ENCODE measurements at regions not wholly inside any gene's neighbourhood (a gene's known extent, or its start where the extent isn't known, plus 50 kb on each side); places are given as distances from the start of the nearest gene placed in this dataset.

DNA sequence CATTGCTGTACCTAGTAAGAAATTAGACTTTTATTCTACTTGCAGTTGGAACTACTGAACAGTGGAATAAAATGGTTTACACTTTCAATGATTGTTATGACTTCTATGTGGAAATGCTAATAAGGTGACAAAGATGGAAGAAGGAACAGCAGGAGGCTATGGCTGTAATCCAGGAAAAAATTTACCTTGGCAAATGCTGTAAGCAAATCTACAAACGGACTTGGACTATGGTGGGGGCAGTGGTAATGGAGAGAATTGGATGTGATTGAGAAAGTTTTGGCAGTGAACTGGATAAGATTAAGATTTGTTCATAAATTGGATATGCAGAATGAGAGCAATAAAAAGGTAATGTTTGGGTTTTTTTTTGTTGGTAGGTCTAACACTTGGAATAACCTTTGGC, 111.0 kb upstream of the ERBB4 start:
- no peaks in the 10 kb centered on the region for H3K36me3 Mint-ChIP-seq
- DNase-seq (no peak), ATAC-seq (no peak)
- H3K27ac Mint-ChIP-seq = no peak overlapping the region
- peaks cover 0 to 9% (median 0%) of the 10 kb centered on the region in 9 donors for H3K9me3 Mint-ChIP-seq
- no peak overlapping the region for H3K4me3 Mint-ChIP-seq
- POLR2A ChIA-PET = no interaction called here
- H3K4me1 Mint-ChIP-seq = no peaks in the 10 kb centered on the region
- peaks cover 2 to 10% (median 4%) of the 10 kb centered on the region in 5 donors for H3K27me3 Mint-ChIP-seq

DNA sequence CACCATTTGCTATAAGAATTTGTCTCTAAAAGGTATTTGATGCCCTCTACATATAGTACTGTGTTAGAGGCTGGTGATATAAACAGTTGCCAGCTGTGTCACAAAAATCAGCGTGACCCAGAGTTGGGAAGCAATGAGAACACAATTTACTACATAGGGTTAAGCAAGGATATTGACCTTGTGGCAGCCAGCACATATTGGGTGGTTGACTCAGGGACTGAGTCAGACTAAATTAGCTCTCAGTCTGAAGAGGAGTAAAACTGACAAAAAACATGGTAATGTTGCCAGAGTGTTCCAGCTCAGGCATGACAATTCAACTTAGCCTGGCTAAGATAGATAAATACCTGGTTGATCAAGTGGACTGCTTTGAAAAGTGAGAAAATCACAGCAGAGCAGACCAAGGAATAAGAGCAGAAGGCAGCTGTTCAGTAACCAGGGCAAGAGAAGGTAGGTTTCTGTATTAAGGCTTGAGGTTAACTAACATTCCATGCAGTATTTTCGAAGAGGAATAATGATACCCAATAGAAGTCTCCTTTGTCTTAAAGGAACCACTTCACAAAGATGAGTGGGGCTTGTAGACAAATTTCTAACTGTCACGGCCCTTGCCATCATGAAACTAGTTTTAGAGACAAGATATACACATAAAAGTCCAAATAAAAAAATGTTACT, 108.2 kb upstream of the ERBB4 start:
- no peak overlapping the region for H3K4me3 Mint-ChIP-seq
- ATAC-seq = no peak
- H3K27me3 Mint-ChIP-seq = peaks cover 2 to 20% (median 7%) of the 10 kb centered on the region in 5 donors
- POLR2A ChIA-PET = no interaction called here
- H3K4me1 Mint-ChIP-seq = no peaks in the 10 kb centered on the region
- no peak for DNase-seq
- H3K36me3 Mint-ChIP-seq = no peaks in the 10 kb centered on the region
- H3K27ac Mint-ChIP-seq = no peak overlapping the region
- H3K9me3 Mint-ChIP-seq = peaks cover 0 to 4% (median 0%) of the 10 kb centered on the region in 9 donors

DNA sequence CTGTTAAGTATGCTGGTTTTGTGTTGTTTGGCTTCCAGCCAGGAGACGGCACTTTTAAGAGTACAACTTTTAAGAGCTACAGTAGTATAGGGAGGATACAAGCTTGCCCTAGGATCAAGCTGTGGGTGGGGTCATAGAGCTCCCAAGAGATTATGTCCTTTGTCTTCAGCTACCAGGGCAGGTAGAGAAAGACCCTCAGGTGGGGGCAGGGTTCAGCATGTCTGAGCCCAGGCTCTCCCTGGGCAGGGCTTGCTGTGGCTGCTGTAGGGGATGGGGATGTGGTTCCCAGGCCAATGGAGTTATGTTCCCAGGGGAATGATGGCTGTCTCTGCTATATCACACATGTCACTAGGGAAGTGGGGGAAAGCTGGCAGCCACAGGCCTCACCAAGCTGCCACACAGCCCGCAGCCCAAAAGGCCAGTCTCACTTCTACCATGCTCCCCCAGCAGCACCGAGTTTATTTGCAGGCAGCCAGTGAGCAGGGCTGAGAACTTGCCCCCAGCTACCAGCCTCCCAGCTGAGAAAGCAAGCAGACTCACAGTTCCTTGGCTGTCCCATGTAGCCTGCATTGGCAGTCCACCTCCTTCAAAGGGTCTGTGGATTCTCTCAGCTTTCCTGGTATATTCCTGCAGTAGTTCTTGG, 105.7 kb upstream of the ERBB4 start:
- no peak overlapping the region for H3K27ac Mint-ChIP-seq
- H3K27me3 Mint-ChIP-seq = peaks cover 2 to 20% (median 7%) of the 10 kb centered on the region in 5 donors
- POLR2A ChIA-PET = no interaction called here
- peaks cover 0 to 4% (median 0%) of the 10 kb centered on the region in 9 donors for H3K9me3 Mint-ChIP-seq
- H3K36me3 Mint-ChIP-seq = no peaks in the 10 kb centered on the region
- no peak overlapping the region for H3K4me3 Mint-ChIP-seq
- DNase-seq (no peak), ATAC-seq (no peak)
- no peaks in the 10 kb centered on the region for H3K4me1 Mint-ChIP-seq

DNA sequence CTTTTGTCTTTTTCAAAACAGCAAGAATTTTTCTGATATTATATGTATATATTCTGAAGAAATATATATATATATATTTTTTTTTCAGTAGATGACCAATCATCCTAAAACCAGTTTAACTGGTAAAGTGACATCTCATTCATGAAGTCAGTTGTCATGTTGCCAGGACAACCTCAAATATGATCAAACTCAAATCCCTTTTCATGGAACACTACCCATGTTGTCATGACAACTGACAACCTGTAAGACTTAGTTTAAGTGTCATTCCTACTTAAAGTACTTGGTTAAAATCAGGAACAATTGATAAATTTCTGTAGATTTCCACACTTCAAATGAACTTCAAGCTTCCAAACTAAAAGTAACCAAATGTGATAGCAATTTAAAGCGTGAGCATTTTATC, 101.8 kb upstream of the ERBB4 start:
- POLR2A ChIA-PET = no interaction called here
- Mint-ChIP-seq H3K27ac (no peak overlapping the region), H3K4me1 (no peaks in the 10 kb centered on the region), H3K27me3 (peaks cover 1 to 17% (median 7%) of the 10 kb centered on the region in 5 donors), H3K36me3 (no peaks in the 10 kb centered on the region), H3K9me3 (peaks cover 0 to 7% (median 1%) of the 10 kb centered on the region in 9 donors), H3K4me3 (no peak overlapping the region)
- no peak for DNase-seq
- no peak for ATAC-seq

DNA sequence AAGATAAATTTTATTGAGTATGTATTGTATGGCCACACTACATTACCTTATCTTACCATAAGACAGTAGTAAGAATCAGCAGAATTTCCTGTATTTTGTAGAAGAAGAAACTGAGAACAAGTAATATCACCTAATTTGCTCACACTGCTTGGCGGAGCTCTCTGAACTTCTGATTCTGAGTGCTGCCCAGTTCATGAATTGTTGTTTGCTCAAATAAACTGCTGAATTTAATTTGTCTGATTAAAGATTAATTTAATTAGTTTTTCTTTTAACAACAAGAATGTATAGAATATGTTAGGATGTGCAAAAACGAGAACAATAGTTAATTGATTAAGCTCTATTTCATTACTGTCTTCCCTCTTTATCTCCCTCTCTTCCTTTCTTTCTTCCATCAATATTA, 100.1 kb upstream of the ERBB4 start:
- DNase-seq = no peak
- Mint-ChIP-seq H3K36me3 (no peaks in the 10 kb centered on the region), H3K9me3 (peaks cover 0 to 7% (median 1%) of the 10 kb centered on the region in 9 donors)

DNA sequence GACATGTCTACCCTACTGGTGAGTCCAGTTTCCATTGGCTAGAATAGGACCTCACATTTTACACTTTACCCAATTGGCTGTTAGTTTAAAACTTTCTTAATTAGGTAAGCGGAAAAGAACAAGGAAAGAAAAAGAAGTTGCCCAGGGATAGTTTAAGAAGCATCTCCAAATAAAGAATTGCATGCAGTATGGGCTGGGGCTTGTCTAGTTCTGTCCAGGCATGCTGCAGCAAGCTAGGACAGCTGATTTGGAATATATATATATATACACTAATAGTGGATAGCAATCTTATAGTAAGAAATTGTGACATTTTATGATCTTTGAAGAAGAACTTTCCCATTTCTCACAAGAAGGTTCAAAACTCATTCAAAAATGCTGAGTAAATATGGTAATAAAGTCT, 90.0 kb upstream of the ERBB4 start:
- Mint-ChIP-seq H3K36me3 (no peaks in the 10 kb centered on the region), H3K27me3 (peaks cover 0 to 4% (median 0%) of the 10 kb centered on the region in 5 donors), H3K4me1 (no peaks in the 10 kb centered on the region), H3K27ac (no peak overlapping the region), H3K9me3 (peaks cover 0 to 18% (median 2%) of the 10 kb centered on the region in 9 donors), H3K4me3 (no peak overlapping the region)
- DNase-seq (no peak), ATAC-seq (no peak)
- POLR2A ChIA-PET = no interaction called here

More for the DNA sequence above, 100.1 kb upstream of the ERBB4 start:
- H3K4me3 Mint-ChIP-seq = no peak overlapping the region
- no peak for ATAC-seq
- no peak overlapping the region for H3K27ac Mint-ChIP-seq
- POLR2A ChIA-PET = no interaction called here
- H3K27me3 Mint-ChIP-seq = peaks cover 0 to 5% (median 1%) of the 10 kb centered on the region in 5 donors
- H3K4me1 Mint-ChIP-seq = no peaks in the 10 kb centered on the region

DNA sequence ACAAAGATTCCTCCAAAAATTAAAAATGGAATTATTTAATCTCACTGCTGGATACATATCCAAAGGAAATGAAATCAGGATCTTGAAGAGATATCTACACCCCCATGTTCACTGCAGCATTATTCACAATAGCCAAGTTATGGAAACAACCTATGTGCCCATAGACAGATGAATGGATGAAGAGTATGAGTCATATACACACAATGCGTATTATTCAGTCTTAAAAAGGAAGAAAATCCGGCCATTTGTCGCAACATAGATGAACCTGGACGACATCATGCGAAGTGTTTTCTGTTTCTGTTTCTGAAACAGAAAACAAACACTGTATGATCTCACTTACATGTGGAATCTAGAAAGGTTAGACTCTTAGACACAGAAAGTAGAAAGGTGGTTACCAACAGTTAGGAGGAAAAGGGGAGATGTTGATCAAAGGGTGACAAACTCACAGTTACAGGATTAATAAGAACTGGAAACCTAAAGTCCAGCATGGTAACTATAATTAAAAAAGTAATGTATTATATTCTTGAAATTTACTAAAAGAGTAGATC, 87.8 kb upstream of the ERBB4 start:
- peaks cover 0 to 2% (median 0%) of the 10 kb centered on the region in 5 donors for H3K27me3 Mint-ChIP-seq
- H3K9me3 Mint-ChIP-seq = peaks cover 0 to 18% (median 2%) of the 10 kb centered on the region in 9 donors
- DNase-seq = no peak
- no peak overlapping the region for H3K27ac Mint-ChIP-seq
- ATAC-seq = no peak
- POLR2A ChIA-PET = no interaction called here
- no peaks in the 10 kb centered on the region for H3K4me1 Mint-ChIP-seq
- no peak overlapping the region for H3K4me3 Mint-ChIP-seq
- no peaks in the 10 kb centered on the region for H3K36me3 Mint-ChIP-seq

DNA sequence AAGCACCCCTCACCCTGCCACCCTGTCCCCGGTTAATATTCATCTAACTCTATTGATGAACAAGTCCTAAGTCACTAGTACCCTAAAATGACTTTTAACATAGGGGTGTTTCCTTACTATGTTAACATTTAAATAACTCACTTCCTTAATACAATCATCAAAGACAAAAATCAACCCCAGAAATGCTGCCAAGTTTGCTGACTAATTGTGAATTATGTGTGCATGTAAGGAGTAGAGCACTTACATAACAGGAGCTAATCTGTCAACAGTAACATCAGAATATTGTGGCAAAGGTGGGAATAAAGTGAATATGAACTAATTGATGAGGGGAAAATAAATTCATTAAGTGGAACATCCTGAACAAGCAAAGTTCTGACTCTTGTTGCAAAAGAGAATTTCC, 81.4 kb upstream of the ERBB4 start:
- POLR2A ChIA-PET = no interaction called here
- peaks cover 0 to 7% (median 0%) of the 10 kb centered on the region in 9 donors for H3K9me3 Mint-ChIP-seq
- no peaks in the 10 kb centered on the region for H3K36me3 Mint-ChIP-seq
- no peak for DNase-seq
- H3K4me3 Mint-ChIP-seq = no peak overlapping the region
- no peak overlapping the region for H3K27ac Mint-ChIP-seq
- peaks cover 0 to 18% (median 0%) of the 10 kb centered on the region in 5 donors for H3K27me3 Mint-ChIP-seq
- H3K4me1 Mint-ChIP-seq = no peaks in the 10 kb centered on the region
- no peak for ATAC-seq

DNA sequence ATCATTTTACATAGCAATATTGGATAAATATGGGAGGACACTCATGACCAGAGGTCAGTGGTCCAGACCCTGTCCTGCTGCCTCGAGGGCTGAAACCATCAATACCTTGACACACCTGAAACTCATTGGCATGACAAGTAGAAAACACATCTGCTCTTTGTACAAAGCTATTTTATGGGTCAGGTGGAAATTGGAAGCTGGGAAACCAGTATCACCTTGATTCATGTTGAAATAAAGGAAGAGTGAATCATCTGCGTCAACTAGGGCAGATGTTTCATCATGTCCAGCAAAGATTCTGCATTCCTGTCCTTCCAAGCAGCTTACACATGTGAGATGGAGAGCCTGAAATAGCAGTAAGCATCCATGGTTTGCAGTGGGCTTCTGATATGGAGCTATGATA, 80.0 kb upstream of the ERBB4 start:
- Mint-ChIP-seq H3K27ac (no peak overlapping the region), H3K4me1 (no peaks in the 10 kb centered on the region), H3K36me3 (no peaks in the 10 kb centered on the region), H3K27me3 (peaks cover 0 to 18% (median 0%) of the 10 kb centered on the region in 5 donors), H3K9me3 (peaks cover 0 to 4% (median 0%) of the 10 kb centered on the region in 9 donors), H3K4me3 (no peak overlapping the region)
- ATAC-seq = no peak
- DNase-seq = no peak
- POLR2A ChIA-PET = no interaction called here

DNA sequence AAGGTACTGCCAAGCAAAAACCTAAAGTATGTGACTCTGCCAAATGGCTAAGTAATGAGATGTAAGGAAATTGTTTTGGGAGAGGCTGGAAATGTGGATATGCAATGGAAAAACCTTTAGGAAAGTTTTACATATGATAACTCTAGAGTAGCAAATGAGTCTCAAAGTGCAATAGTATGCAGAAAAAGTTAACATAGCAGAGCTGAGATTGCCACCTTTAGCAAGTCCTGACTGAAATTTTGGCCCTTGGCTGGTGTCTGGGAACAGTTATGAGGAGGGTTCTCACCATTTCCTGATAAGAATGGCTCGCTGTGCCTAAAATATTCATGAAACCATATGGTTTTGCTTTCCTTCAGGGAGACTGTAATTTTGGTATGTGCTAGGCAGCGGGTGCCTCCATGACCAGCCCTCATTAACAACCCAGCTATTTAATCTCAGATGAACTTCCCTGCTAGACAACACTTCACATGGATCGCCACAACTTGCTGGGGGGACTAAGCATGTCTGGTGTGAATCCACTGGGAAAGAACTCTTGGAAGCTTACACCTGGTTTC, 72.3 kb upstream of the ERBB4 start:
- ATAC-seq = no peak
- Mint-ChIP-seq H3K4me1 (no peaks in the 10 kb centered on the region), H3K4me3 (no peak overlapping the region), H3K27ac (no peak overlapping the region), H3K27me3 (peaks cover 0 to 3% (median 0%) of the 10 kb centered on the region in 5 donors), H3K36me3 (no peaks in the 10 kb centered on the region), H3K9me3 (peaks cover 0 to 9% (median 0%) of the 10 kb centered on the region in 9 donors)
- POLR2A ChIA-PET = no interaction called here
- DNase-seq = no peak

DNA sequence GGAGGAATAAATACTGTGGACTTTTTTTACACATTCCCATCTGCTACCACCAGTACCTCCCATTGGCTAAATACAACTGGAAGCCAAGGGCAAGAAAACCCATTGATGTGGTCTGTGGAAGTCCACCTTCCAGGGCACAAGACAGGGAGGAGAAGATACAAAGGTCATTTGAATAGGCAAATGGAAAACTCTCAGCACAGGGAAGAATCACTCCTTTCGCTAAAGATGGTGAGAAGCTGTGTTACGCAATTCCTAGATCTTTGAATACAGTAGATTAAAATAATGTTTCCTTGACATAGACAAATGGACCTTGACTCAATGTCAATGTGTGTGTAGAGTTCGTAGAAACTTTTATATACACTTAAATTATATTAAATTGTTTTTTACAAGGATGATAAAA, 70.9 kb upstream of the ERBB4 start:
- H3K9me3 Mint-ChIP-seq = peaks cover 0 to 9% (median 0%) of the 10 kb centered on the region in 9 donors
- no peaks in the 10 kb centered on the region for H3K4me1 Mint-ChIP-seq
- H3K36me3 Mint-ChIP-seq = no peaks in the 10 kb centered on the region
- POLR2A ChIA-PET = no interaction called here
- no peak for DNase-seq
- H3K27ac Mint-ChIP-seq = no peak overlapping the region
- no peak overlapping the region for H3K4me3 Mint-ChIP-seq
- no peak for ATAC-seq
- H3K27me3 Mint-ChIP-seq = peaks cover 0 to 9% (median 2%) of the 10 kb centered on the region in 5 donors

DNA sequence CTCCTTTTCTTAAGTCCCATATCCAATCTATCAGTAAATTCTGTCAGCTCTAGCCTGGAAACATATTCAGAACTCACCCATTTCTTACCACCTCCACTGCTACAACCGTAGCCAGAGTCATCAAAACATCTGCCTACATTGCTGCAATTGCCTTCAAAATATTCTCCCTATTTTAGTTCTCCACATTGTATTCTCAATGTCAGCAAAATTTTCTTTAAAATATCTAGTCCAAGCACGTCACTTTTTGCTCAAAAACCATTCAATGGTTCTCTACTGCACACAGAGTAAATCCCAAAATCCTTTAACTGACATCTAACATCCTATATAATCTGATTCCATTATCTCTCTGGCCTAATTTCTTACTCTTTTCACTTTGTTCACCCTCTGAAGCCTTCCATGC, 68.5 kb upstream of the ERBB4 start:
- H3K4me1 Mint-ChIP-seq = no peaks in the 10 kb centered on the region
- no peak for ATAC-seq
- H3K4me3 Mint-ChIP-seq = no peak overlapping the region
- POLR2A ChIA-PET = no interaction called here
- peaks cover 0 to 5% (median 2%) of the 10 kb centered on the region in 5 donors for H3K27me3 Mint-ChIP-seq
- no peak overlapping the region for H3K27ac Mint-ChIP-seq
- no peaks in the 10 kb centered on the region for H3K9me3 Mint-ChIP-seq
- no peak for DNase-seq
- H3K36me3 Mint-ChIP-seq = no peaks in the 10 kb centered on the region

DNA sequence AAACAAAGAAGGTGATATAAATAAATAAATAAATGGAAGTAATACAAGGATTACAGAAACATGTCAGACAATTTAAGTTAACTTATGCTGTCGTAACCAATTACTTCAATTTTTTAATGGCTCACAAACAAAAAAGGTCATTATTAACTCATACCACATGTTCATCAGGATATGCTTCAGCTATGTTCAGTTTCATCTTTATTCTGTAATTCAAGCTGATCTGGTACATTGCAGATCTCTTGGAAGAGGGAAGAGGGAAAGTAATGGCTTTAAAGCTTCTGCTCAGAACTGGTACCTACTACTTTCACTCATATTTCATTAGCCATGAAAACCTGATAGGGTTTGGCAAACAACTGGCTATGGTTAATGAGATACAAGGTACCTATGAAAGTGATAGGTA, 67.6 kb upstream of the ERBB4 start:
- no peaks in the 10 kb centered on the region for H3K36me3 Mint-ChIP-seq

More for the DNA sequence above, 67.6 kb upstream of the ERBB4 start:
- no peak overlapping the region for H3K27ac Mint-ChIP-seq
- peaks cover 0 to 5% (median 2%) of the 10 kb centered on the region in 5 donors for H3K27me3 Mint-ChIP-seq
- H3K4me1 Mint-ChIP-seq = no peaks in the 10 kb centered on the region
- POLR2A ChIA-PET = no interaction called here
- no peaks in the 10 kb centered on the region for H3K9me3 Mint-ChIP-seq
- no peak for DNase-seq
- ATAC-seq = no peak
- H3K4me3 Mint-ChIP-seq = no peak overlapping the region
